HG02852 (cell line): ENCODE measurements at regions not wholly inside any gene's neighbourhood (a gene's known extent, or its start where the extent isn't known, plus 50 kb on each side); places are given as distances from the start of the nearest gene placed in this dataset.

Source experiments
- ATAC-seq: cut with Tn5 transposase; IDR thresholded peaks from one replicate; pipeline ENCODE4 v1.9.1; 2021; ENCODE audit warnings: mild to moderate bottlenecking, moderate library complexity; ENCODE audit not compliant: unreplicated experiment

GRCh38 chr10:124346831-124347230 lies 71.9 kb downstream of the OAT start:
- ATAC-seq = no peak

GRCh38 chr10:124345521-124345920 lies 73.2 kb downstream of the OAT start:
- no peak for ATAC-seq

DNA sequence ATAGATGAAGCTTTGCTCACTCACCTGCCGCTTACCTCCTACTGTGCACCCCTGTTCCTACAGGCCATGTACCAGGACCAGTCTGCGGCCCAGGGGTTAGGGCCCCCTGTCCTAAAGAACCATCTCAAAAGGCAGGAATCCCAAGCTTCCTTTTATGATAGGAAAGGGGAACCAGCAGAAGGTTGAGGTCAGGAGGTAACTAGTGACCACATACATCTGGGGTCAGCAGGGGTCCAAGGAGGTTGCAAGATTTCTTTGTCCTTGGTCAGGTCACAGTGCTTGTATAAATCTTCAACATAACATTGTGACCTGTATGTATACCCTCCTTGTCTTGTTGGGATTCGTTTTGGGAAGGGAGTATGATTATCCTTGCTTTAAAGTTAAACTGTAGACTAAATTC lies 73.8 kb downstream of the OAT start:
- ATAC-seq = no peak

DNA sequence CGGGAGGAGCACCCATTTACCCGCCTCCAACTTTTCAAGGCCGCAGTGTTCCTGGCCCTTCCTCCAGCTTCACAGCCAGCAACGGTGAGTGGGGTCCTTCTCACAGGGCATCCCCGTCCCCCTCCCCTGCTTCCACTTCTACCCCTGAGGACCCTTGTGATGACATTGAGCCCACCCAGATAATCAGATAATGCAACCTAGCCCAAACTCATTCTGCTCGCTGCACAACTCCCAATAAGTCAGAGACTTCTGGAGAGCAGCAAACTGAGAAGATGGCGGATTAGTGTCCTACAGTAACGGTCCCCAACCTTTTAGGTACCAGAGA lies 74.5 kb downstream of the OAT start:
- ATAC-seq = no peak

DNA sequence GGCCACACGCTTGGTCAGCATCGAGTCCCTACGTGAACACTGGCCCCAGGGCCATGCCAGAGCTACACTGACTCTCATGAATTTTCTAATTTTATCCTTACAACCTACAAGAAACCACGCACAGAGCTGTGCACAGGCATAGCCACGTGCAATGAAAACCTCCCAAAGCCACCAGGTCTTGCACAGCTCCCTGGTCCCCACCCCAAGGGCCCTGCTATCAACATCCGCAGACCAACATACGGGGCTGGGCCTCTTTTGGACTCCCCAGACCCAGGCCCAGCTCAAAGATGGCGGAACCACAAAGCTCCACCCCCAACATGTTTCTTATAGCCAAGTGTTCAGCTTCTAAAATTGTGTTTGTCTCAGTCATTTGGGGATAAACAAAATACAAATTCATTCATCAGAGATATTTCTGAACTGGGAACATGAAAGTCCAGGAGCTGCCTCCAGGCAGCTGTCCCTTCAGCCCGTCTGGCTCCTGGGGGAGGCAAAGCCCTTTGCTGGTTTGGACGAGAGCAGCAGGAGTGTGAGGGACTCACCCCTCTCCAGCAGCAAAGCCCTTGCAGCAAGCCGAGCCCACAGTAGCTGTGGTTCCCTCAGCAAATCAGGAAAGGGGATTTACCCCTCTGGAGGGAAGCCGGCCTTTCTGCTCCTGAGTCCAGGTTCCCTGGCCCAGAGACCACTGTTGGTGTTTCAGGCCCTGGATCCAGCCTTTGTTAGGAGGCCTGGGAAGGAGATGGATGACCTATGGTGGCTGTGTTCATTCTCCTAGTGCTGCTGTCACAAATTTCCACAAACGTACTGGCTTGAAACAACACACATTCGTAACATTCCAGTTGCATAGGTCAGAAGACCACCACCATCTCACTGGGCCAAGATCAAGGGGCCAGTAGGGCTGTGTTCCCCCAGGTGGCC lies 75.1 kb downstream of the OAT start:
- no peak for ATAC-seq

GRCh38 chr10:124342821-124343170 lies 75.9 kb downstream of the OAT start:
- no peak for ATAC-seq

DNA sequence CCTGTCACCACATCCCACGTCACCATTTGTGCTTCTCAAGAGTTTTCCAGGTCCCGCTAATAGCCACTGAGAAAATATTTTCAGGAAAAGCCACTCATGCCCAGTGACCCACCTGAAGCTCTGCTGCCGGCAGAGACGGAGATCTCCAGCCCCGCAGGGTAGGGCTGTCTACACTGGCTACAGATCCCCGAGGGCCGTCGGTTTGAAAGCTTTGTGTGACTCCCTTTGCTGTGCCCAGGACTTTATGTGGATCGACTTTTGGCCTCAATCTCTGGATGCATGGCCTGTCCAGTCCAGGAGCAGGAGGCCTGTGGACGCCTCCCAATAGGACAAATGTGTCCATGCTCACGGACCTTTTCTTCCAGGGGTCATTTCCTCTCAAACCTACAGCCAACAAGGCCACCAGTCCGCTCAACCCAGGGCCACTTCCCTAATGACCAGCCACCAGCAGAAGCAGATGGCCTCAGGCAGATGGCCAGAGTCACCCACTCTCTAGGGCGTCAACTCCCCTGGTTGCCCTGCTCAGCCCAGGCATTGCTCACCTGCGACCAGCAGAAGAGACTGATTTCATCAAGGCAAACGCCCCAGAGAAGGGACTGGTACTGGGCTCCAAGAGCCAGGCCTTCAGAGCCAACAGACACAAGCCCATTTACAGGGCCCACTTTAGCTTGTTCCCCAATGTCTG lies 76.4 kb downstream of the OAT start:
- ATAC-seq = no peak

DNA sequence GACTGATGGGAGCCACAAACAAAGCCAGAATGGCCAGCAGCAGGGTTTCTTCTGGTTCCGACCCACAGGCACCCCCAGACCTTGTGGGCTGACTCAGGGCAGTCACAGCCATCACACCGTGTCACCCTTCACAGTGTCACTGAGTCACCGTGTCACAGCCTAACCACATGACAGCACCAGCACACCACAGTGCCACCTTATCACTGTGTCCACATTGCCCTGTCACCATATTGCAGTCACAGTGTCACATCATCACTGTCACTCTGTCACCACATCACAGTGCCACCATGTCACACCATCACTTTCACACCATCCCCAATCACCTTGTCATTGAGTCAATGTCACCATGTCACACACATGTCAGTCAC lies 77.0 kb downstream of the OAT start:
- no peak for ATAC-seq

- no peak for ATAC-seq
Measured at GRCh38 chr10:124340033-124340760, 78.5 kb downstream of the OAT start.

- ATAC-seq = no peak
Measured at GRCh38 chr10:124339119-124340032, 79.3 kb downstream of the OAT start.

DNA sequence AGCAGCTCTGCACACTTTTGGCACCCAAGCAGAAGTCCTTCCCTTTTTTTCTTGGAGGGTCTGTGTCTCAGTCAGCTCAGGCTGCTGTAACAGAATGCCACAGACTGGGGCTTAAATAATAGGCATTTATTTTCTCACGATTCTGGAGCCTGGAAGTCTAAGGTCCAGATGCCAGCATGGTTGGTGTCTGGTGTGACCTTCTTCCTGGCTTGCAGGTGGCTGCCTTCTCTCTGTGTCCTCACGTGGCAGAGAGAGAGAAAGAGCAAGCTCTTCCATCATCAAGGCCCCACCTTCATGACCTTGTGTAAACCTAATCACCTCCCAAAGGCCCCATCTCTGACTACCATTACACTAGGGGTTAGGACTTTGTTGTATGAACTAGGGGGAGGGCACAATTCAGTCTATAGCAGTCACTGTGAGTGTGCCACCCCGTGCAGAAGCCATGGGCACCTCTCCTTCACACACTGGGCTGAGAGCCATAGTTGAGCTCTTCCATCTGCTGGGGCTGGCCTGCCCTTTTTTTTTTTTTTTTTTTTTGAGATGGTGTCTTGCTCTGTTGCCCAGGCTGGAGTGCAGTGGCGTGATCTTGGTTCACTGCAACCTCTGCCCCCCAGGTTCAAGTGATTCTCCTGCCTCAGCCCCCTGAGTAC lies 80.3 kb downstream of the OAT start:
- no peak for ATAC-seq

DNA sequence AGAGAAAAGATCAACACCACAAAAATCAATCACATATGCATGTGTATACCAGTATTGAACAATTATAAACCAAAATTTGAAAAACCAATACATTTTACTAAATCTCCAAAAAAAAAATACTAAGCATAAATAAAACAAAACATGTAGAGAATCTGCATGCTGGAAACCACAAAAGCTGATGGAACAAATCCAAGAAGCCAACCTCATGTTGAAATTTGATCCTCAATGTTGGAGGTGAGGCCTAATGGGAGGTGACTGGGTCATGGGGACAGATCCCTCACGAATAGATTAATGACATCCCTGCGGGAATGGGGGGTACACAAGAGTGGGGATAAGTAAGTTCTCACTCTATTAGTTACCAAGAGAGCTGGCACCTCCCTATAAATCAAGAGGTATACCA lies 82.5 kb downstream of the OAT start:
- no peak for ATAC-seq

- no peak for ATAC-seq
Measured at GRCh38 chr10:124333931-124334330, 84.8 kb downstream of the OAT start.

DNA sequence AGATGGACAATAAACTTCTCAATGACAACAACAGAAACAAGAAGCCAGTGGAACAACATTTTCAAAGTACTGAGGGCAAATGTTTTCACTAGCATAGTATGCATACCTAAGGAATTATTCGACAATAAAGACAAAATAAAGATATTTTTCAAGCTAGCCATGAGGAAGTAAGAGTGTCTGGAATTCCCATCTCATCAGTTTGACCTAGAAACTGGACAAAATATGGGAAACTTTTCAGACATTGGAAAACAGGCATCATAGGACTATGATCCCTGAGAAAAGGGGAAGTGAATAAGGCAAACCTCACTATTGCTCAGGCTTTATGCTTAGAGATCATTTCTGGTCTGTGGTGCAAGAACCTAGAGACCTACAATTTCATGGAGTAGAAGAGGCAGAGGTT lies 86.3 kb downstream of the OAT start:
- no peak for ATAC-seq

DNA sequence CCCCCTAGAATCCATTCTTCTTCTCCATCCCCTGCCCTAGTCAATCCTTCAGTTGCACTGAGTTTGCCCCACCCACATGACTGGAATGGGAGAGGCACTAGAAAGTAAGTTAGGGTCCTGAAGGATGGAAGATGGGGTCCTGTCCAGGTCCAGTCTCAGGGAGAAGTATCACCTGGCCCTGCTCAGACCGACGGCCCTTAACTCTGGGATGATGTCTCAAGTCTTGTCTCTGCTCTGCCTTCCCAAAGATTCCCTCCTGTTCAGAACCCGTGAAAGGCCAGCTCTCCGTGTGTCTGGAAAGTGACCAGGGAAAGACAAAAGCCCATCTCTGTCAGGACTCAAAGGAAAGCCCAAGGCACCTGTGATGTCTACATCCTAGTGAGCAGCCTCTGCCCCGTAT lies 88.8 kb downstream of the OAT start:
- ATAC-seq = no peak

DNA sequence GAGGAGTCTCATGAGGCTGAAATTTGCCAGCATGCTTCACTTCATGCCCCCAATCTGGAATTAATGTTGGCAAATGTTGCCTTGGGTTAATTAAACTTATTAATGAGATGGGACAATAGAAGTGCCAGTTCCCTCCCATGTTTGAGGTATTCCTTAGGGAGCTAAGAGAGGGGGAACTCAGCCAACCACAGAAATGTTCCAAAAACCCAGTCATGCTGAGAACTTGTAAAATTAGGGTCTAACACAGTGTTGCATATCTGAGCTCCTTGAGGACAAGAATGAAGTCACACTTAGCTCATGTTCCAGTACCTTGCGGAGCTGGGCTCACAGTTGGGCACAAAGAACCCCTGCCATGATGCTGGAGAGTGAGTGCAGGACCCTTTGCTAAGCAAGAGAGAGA lies 89.4 kb downstream of the OAT start:
- ATAC-seq = no peak

- no peak for ATAC-seq
Measured at GRCh38 chr10:124328477-124329220, 90.1 kb downstream of the OAT start.

- no peak for ATAC-seq
Measured at GRCh38 chr10:124325998-124326636, 92.6 kb downstream of the OAT start.

DNA sequence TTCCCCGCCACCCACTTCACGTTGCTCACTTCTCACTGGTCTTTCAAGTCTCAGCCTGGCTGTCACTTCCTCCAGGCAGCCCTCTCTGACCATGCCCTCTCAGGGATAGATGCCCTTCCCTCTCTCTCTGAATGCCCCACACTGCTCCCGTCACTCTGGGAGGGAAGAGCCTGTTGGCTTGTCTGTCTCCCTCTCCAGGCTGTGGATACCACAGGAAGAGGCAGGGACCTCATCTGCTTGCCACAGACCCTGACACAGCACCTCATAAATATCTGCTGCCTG lies 93.1 kb downstream of the OAT start:
- no peak for ATAC-seq
